Stimulated activated CD4-positive, alpha-beta T cell treated with anti-CD3 and anti-CD28 coated beads, Interleukin-1b, Interleukin-23, amount 100 ng/mL, for 48 hours (primary cell): ENCODE measurements at regions not wholly inside any gene's neighbourhood (a gene's known extent, or its start where the extent isn't known, plus 50 kb on each side); places are given as distances from the start of the nearest gene placed in this dataset.

Experiments used
- DNase-seq: peaks from one replicate; pipeline ENCODE4 v3.0.0-alpha.2; 2020

- DNase-seq = no peak
Measured at GRCh38 chr3:72244396-72244795, 459.4 kb upstream of the PROK2 start.

DNA sequence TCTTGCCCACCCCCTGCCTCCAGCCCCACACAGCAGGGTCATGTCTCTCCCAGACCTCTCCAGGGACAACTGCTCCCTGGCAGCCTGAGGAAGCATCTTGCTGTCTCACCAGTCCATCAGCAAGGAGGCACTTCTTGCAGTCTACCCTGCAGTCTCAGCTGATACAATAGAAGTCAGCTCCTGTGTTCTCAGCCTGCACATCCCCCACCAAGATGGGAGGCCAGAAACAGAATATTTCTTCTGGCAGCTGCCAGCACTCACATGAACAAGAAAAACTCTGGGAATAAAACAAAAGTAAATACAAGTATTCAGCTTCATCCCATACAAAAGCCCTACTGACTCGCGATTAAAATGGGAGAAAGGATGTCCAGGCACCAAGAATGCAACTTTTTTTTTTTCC lies 457.4 kb upstream of the PROK2 start:
- no peak for DNase-seq

- DNase-seq = no peak
Measured at GRCh38 chr3:72241525-72241924, 456.6 kb upstream of the PROK2 start.

DNA sequence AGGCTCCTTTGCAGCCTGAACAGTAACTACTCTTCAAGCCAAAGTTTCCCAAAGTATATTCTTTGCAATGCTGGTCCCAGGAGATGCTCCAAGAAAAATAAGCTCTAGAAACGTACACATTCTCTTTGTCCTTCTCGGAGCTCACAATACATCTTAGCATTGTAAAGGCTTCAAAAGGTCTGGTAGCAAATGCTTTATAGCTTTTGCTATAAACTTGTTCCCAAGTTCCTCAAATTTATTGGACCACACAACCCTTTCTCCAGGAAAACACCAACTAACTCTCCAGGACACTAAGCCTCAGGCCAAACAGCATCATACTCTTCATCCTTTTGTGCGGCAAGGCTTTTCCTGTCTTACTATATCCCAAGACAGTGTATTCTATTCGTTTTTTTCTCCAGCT lies 455.6 kb upstream of the PROK2 start:
- DNase-seq = no peak

GRCh38 chr3:72238801-72239200 lies 453.9 kb upstream of the PROK2 start:
- DNase-seq = no peak

DNA sequence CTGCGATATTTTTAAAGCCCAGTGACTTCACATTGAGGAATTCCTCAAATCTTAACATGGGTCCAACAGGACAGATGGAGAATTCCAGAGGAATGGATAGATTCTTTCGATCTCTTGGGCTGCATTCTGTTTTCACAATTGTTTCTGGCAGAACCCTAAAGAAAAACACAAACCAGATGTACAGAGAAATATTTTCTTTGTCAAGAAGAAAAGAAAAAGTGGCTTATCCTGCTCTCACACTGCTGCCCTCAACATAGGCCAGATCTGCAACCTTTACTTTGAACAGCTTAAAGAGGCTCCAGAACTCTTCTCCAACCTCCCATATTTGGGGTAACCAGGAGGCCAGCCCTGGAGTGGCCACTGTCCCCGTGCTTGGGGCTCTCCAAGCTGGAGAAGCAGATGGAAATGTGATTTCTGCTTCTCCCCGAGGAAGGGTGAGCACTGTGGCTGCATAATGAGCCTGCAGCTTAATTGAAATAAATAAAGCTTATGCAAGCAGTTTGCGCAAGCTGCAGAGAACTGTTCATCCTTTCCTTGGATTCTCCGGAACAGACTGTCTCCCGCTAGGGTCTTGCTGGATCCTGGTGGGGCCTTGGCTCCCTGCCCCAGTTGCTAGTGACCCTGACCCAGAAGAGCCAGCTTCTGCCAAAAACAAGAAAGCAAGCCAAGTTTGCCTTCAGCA lies 453.2 kb upstream of the PROK2 start:
- DNase-seq = no peak

DNA sequence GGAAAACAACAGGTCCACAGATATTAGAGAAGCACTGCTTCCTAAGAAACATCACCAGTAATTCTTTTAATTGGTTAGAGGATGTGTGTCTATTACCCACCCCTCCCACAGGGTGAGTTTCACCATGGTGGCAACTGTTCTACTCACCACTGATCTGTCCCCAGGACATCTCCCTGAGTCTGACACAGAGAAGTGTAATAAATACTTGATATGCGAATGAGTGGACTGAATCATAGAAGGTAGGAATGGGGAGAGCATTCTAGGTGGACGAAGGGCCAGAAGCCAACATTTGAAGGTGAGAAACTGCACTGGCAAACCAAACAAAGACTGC lies 452.7 kb upstream of the PROK2 start:
- no peak for DNase-seq

- DNase-seq = no peak
Measured at GRCh38 chr3:72234391-72234790, 449.4 kb upstream of the PROK2 start.

GRCh38 chr3:72233571-72233970 lies 448.6 kb upstream of the PROK2 start:
- no peak for DNase-seq

DNA sequence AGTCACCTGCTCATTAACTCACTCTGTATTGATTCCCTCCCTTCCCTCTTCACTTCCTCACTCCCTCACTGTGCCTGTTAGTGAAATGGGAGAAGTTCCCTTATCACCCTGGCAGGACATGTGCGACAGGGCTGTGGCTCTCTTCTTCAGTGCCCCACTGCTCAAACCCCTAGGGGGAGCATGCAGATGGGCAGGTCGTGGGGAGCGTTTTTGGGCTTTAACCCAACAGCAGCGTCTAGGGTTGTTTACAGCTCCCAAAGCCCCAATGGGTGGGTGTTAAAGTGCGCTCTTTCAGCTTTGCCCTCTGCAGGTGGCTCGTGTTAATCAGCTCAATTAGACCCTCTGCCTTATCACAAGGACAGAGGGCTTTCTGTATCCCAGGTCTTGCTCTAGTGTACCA lies 447.8 kb upstream of the PROK2 start:
- no peak for DNase-seq

GRCh38 chr3:72232331-72232730 lies 447.4 kb upstream of the PROK2 start:
- DNase-seq = no peak

- no peak for DNase-seq
Measured at GRCh38 chr3:72231439-72232196, 446.7 kb upstream of the PROK2 start.

DNA sequence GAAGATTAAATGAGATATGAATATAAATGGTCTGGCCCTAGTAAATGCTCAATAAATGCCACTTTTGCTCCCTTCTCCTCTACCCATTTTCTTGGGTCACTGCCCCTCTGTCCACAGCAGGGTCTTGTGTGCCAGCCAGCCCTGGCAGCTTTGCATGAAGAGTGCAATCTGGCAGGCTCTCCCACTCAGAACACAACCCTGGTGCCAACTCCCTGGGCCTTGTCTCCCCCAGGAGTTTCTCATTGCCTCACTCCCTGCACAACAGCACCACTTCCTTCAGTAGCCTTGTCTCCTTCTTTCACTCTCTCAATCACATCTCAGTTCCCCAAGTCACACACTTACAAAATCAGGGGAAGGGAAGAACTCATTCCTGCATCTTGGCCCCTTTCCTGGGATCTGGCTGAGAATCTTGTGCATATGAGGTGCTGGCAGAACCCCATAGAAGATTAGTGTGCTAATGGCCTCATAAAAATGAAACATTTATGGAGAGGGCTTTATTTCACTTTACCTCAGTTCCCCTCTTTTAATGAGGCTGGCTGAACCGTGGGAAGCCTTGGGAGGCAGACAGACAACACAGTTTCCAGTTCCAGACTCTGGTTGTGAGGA lies 445.9 kb upstream of the PROK2 start:
- no peak for DNase-seq

DNA sequence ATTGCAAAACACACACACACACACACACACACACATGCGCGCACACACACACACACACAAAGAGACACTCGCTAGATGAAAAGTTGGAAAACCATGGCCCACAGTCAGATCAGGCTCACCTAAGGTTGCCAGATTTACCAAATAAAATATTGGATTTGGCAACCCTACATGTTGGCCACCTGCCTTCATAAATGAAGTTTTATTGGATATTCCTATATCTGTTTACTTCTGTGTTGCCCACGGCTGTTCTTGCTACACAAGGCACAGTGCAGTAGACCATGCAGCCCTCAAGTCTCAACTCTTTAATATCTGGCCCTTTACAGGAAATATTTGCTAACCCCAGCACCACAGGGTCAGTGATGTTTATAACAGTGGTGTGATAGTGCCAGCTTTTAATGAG lies 445.0 kb upstream of the PROK2 start:
- no peak for DNase-seq

GRCh38 chr3:72227486-72228070 lies 442.6 kb upstream of the PROK2 start:
- no peak for DNase-seq

- no peak for DNase-seq
Measured at GRCh38 chr3:72224804-72225509, 440.0 kb upstream of the PROK2 start.

DNA sequence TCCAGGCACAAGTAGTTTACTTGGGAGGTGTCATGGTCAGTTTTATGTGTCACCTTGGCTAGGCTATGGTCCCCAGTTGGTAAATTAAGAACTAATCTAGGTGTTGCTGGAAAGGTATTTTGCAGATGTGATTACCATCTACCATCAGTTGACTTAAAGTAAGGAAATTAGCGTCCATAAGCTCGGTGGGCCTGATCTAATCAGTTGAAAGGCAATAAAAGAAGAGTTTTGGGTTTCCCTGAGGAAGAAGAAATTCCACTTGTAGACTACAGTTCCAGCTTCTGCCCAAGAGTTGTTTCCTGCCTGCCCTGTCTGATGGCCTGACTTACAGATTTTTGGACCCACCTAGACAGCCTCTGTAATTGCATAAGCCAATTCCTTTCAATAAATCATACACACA lies 438.7 kb upstream of the PROK2 start:
- DNase-seq = no peak

- no peak for DNase-seq
Measured at GRCh38 chr3:72223116-72223515, 438.2 kb upstream of the PROK2 start.

- DNase-seq = no peak
Measured at GRCh38 chr3:72222410-72222809, 437.5 kb upstream of the PROK2 start.

DNA sequence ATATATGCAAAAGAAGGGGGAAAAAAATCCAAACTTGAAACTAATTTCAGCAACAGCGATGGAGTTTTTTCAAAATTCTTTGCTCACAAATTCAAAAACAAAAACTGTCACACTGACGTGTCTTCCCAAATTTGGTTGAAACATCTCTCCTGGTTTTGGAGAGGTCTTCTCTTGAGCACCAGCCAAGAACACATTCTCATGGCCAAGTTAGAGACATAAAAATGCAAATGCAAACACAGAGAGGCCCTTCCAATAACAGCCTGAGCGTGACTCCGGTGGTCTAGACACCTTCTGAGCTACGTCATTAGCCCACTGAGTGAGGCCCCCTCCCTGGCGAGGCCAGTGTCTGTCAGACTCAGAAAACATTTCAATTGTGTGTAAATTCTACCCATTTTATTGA lies 436.0 kb upstream of the PROK2 start:
- DNase-seq = no peak

GRCh38 chr3:72219752-72220151 lies 434.8 kb upstream of the PROK2 start:
- DNase-seq = no peak

DNA sequence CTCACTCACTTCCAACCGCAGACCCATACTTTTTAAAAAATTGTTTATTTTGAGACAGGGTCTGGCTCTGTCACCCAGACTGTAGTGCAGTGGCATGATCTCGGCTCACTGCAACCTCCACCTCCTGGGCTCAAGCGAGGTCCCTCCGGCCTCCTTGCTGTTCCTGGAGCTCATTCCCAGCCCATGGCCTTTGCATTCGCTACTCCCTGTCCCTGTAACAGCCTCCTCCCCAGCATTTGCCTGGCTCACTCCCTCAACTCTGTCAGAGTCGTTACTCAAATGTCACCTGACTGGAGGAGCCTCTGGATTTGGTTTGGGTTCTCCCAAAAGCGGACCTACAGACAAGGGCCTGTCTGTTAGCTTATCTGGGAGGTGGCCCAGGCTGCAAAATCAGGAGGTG lies 432.6 kb upstream of the PROK2 start:
- no peak for DNase-seq
